ENCODE measurements at regions not wholly inside any gene's neighbourhood (a gene's known extent, or its start where the extent isn't known, plus 50 kb on each side); places are given as distances from the start of the nearest gene placed in this dataset.
A peak's percentile ranks its signal among the peaks of the same experiment; 100 is the strongest.

DNA sequence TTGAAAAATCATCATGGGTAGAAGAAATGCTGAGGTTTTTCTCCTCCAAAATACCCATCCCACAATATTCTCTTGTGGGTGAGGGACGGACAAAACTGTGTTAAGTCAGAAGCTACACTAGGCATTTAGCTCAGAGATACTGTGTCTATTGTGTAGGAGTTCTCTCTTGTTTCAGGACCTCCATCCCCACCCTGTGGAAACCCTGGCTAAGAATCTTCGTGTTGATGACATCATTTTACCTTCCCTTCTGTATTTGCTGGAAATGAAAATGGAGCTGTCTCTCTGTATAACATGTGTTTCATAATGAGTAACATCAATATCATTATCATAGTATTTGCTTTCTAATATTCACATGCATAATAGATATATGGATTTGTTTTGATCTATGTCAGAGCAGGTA is 1193.0 kb upstream of the CITED2 start:
- H3K27ac ChIP-seq (ENCODE audit: low read depth, low read length) = peak overlapping the region; percentile 88
- H3K4me3 ChIP-seq (ENCODE audit: low read depth in 1 of 5, low read length in 5 of 5) = no peak overlapping the region
- no peak overlapping the region for H3K9ac ChIP-seq (ENCODE audit: low read length in 5 of 5)
- H3K36me3 ChIP-seq (ENCODE audit: control insufficient read depth in 5 of 5, insufficient read depth in 5 of 5, low read length in 5 of 5) = no peaks in the 10 kb centered on the region
- no peaks in the 10 kb centered on the region for H3K27me3 ChIP-seq (ENCODE audit: control insufficient read depth in 5 of 5, insufficient read depth in 4 of 5, low read length in 5 of 5)
- H3K9me3 ChIP-seq (ENCODE audit: control insufficient read depth in 5 of 5, low read length in 5 of 5) = no peaks in the 10 kb centered on the region
- H3K4me1 ChIP-seq (ENCODE audit: control insufficient read depth in 5 of 5, insufficient read depth in 5 of 5, low read length in 5 of 5) = peaks cover 0 to 20% (median 16%) of the 10 kb centered on the region in 5 donors

- H3K4me3 ChIP-seq (ENCODE audit: low read depth in 1 of 5, low read length in 5 of 5) = no peak overlapping the region
- H3K27me3 ChIP-seq (ENCODE audit: control insufficient read depth in 5 of 5, insufficient read depth in 4 of 5, low read length in 5 of 5) = no peaks in the 10 kb centered on the region
- no peaks in the 10 kb centered on the region for H3K36me3 ChIP-seq (ENCODE audit: control insufficient read depth in 5 of 5, insufficient read depth in 5 of 5, low read length in 5 of 5)
- no peaks in the 10 kb centered on the region for H3K9me3 ChIP-seq (ENCODE audit: control insufficient read depth in 5 of 5, low read length in 5 of 5)
- H3K27ac ChIP-seq (ENCODE audit: low read depth, low read length) = peak overlapping the region; percentile 88
- H3K4me1 ChIP-seq (ENCODE audit: control insufficient read depth in 5 of 5, insufficient read depth in 5 of 5, low read length in 5 of 5) = peaks cover 0 to 17% (median 14%) of the 10 kb centered on the region in 5 donors
- peak overlapping the region in 2 of 5 donors; percentile 31 to 51 for H3K9ac ChIP-seq (ENCODE audit: low read length in 5 of 5)
Measured at GRCh38 chr6:140566781-140567277, 1192.4 kb upstream of the CITED2 start.

DNA sequence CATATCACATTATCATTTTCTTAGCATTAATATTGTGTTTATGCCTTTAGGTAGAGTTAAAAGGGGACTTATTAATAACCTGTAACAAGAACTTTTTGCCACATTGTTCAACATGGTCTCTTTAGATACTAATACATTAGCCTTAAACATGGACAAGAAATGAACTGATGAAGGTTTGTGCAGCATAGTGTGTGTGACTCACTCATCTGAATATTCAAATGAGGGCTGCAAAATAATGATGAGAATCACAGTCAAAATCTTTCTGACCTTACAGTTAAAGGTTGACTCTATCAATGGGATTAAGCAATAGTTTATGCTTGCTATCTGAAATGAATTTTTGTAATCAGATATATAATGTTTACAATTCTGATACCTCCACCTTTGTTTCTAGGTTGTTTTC is 1189.3 kb upstream of the CITED2 start:
- Histone ChIP-seq H3K9ac (ENCODE audit: low read length in 5 of 5) (no peak overlapping the region), H3K4me3 (ENCODE audit: low read depth in 1 of 5, low read length in 5 of 5) (no peak overlapping the region), H3K4me1 (ENCODE audit: control insufficient read depth in 5 of 5, insufficient read depth in 5 of 5, low read length in 5 of 5) (peaks cover 0 to 20% (median 14%) of the 10 kb centered on the region in 5 donors), H3K36me3 (ENCODE audit: control insufficient read depth in 5 of 5, insufficient read depth in 5 of 5, low read length in 5 of 5) (no peaks in the 10 kb centered on the region), H3K27ac (ENCODE audit: low read depth, low read length) (no peak overlapping the region), H3K27me3 (ENCODE audit: control insufficient read depth in 5 of 5, insufficient read depth in 4 of 5, low read length in 5 of 5) (no peaks in the 10 kb centered on the region), H3K9me3 (ENCODE audit: control insufficient read depth in 5 of 5, low read length in 5 of 5) (no peaks in the 10 kb centered on the region)

DNA sequence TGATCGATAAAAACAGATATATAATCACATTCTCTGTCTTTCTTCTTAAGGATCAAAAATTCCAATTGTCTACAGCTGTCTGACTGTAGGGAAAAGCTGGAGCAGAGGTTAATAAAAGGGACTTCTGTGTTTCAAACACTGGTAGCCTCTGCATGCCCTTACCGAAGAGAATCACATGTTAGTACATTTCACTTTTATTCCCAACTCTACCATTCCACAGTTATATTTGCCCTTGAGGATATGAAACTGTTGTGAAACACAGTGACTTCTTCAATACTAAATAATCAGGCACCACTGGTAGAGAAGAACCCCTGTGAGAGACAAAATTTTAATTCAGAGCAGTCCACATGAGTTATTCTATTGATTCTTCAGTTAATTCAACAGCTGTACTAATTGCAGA is 1187.3 kb upstream of the CITED2 start:
- Histone ChIP-seq H3K9me3 (ENCODE audit: control insufficient read depth in 5 of 5, low read length in 5 of 5) (no peaks in the 10 kb centered on the region), H3K9ac (ENCODE audit: low read length in 5 of 5) (no peak overlapping the region), H3K4me1 (ENCODE audit: control insufficient read depth in 5 of 5, insufficient read depth in 5 of 5, low read length in 5 of 5) (peaks cover 0 to 12% (median 5%) of the 10 kb centered on the region in 5 donors), H3K36me3 (ENCODE audit: control insufficient read depth in 5 of 5, insufficient read depth in 5 of 5, low read length in 5 of 5) (no peaks in the 10 kb centered on the region), H3K27me3 (ENCODE audit: control insufficient read depth in 5 of 5, insufficient read depth in 4 of 5, low read length in 5 of 5) (no peaks in the 10 kb centered on the region), H3K27ac (ENCODE audit: low read depth, low read length) (no peak overlapping the region), H3K4me3 (ENCODE audit: low read depth in 1 of 5, low read length in 5 of 5) (no peak overlapping the region)

DNA sequence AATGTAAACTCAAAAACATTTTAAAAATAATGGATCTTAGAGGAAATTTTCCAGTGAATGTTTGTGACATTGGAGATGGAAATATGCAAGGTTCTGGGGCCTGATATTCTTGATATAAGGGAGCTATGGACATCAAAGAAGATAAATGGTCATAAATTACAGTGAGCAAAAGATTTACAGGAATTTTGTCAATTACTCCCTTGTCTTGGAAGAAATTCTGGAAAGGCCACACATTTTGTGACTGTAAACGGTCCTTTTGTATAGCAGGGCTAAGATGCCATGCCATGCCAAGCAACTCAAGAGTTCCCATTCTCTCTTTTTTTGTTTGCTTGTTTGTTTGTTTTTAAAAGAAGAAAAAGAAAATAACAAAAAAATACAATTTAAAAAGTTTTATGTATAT is 1186.2 kb upstream of the CITED2 start:
- no peaks in the 10 kb centered on the region for H3K36me3 ChIP-seq (ENCODE audit: control insufficient read depth in 5 of 5, insufficient read depth in 5 of 5, low read length in 5 of 5)
- H3K27ac ChIP-seq (ENCODE audit: low read depth, low read length) = no peak overlapping the region
- no peak overlapping the region for H3K9ac ChIP-seq (ENCODE audit: low read length in 5 of 5)
- no peaks in the 10 kb centered on the region for H3K27me3 ChIP-seq (ENCODE audit: control insufficient read depth in 5 of 5, insufficient read depth in 4 of 5, low read length in 5 of 5)
- peaks cover 0 to 5% (median 0%) of the 10 kb centered on the region in 5 donors for H3K4me1 ChIP-seq (ENCODE audit: control insufficient read depth in 5 of 5, insufficient read depth in 5 of 5, low read length in 5 of 5)
- no peaks in the 10 kb centered on the region for H3K9me3 ChIP-seq (ENCODE audit: control insufficient read depth in 5 of 5, low read length in 5 of 5)
- H3K4me3 ChIP-seq (ENCODE audit: low read depth in 1 of 5, low read length in 5 of 5) = no peak overlapping the region

- no peaks in the 10 kb centered on the region for H3K9me3 ChIP-seq (ENCODE audit: control insufficient read depth in 5 of 5, low read length in 5 of 5)
- no peak overlapping the region for H3K9ac ChIP-seq (ENCODE audit: low read length in 5 of 5)
- H3K4me3 ChIP-seq (ENCODE audit: low read depth in 1 of 5, low read length in 5 of 5) = no peak overlapping the region
- H3K27me3 ChIP-seq (ENCODE audit: control insufficient read depth in 5 of 5, insufficient read depth in 4 of 5, low read length in 5 of 5) = no peaks in the 10 kb centered on the region
- H3K27ac ChIP-seq (ENCODE audit: low read depth, low read length) = no peak overlapping the region
- H3K4me1 ChIP-seq (ENCODE audit: control insufficient read depth in 5 of 5, insufficient read depth in 5 of 5, low read length in 5 of 5) = peaks cover 0 to 5% (median 0%) of the 10 kb centered on the region in 5 donors
- H3K36me3 ChIP-seq (ENCODE audit: control insufficient read depth in 5 of 5, insufficient read depth in 5 of 5, low read length in 5 of 5) = no peaks in the 10 kb centered on the region
Measured at GRCh38 chr6:140559458-140559857, 1185.0 kb upstream of the CITED2 start.

- H3K4me1 ChIP-seq (ENCODE audit: control insufficient read depth in 5 of 5, insufficient read depth in 5 of 5, low read length in 5 of 5) = no peaks in the 10 kb centered on the region
- H3K36me3 ChIP-seq (ENCODE audit: control insufficient read depth in 5 of 5, insufficient read depth in 5 of 5, low read length in 5 of 5) = no peaks in the 10 kb centered on the region
- H3K27ac ChIP-seq (ENCODE audit: low read depth, low read length) = no peak overlapping the region
- no peak overlapping the region for H3K4me3 ChIP-seq (ENCODE audit: low read depth in 1 of 5, low read length in 5 of 5)
- H3K27me3 ChIP-seq (ENCODE audit: control insufficient read depth in 5 of 5, insufficient read depth in 4 of 5, low read length in 5 of 5) = no peaks in the 10 kb centered on the region
- H3K9ac ChIP-seq (ENCODE audit: low read length in 5 of 5) = no peak overlapping the region
- H3K9me3 ChIP-seq (ENCODE audit: control insufficient read depth in 5 of 5, low read length in 5 of 5) = no peaks in the 10 kb centered on the region
Measured at GRCh38 chr6:140554421-140554820, 1180.0 kb upstream of the CITED2 start.

DNA sequence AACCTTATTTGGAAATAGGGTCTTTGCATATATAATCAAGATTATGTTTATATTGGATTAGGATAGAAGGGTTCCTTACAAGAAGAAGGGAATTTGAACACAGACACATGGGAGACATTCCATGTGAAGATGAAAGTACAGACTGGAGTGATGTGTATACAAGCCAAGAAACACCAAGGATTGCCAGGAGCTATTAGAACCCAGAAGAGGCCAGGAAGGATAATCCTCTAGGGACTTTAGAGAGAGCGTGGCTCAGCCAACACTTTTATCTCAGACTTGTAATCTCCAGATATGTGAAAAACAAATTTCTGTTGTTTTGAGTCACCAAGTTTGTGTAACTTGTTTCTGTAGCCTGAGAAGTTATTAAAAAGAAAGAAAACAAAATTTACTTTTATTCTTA is 1173.9 kb upstream of the CITED2 start:
- no peak overlapping the region for H3K27ac ChIP-seq (ENCODE audit: low read depth, low read length)
- no peaks in the 10 kb centered on the region for H3K36me3 ChIP-seq (ENCODE audit: control insufficient read depth in 5 of 5, insufficient read depth in 5 of 5, low read length in 5 of 5)
- no peak overlapping the region for H3K9ac ChIP-seq (ENCODE audit: low read length in 5 of 5)
- no peaks in the 10 kb centered on the region for H3K4me1 ChIP-seq (ENCODE audit: control insufficient read depth in 5 of 5, insufficient read depth in 5 of 5, low read length in 5 of 5)
- H3K4me3 ChIP-seq (ENCODE audit: low read depth in 1 of 5, low read length in 5 of 5) = no peak overlapping the region
- H3K9me3 ChIP-seq (ENCODE audit: control insufficient read depth in 5 of 5, low read length in 5 of 5) = no peaks in the 10 kb centered on the region
- no peaks in the 10 kb centered on the region for H3K27me3 ChIP-seq (ENCODE audit: control insufficient read depth in 5 of 5, insufficient read depth in 4 of 5, low read length in 5 of 5)

DNA sequence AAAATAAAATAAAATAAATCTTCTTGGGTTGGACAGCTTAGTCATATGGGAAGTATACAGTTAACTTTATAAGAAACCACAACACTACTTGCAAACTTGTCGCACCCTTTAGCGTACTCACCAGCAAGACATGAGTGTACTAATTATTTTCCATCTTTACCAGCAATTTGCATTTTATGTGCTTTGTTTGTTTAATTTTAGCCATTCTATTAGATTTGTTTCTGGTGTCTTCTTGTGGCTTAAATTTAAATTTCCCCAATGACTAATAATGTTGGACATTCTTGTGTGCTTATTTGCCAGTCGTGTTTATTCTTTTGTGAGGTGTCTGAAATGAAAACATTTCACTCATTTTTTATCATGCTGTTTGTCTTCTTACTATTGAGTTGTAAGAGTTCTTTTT is 1172.2 kb upstream of the CITED2 start:
- no peak overlapping the region for H3K4me3 ChIP-seq (ENCODE audit: low read depth in 1 of 5, low read length in 5 of 5)
- no peak overlapping the region for H3K9ac ChIP-seq (ENCODE audit: low read length in 5 of 5)
- no peaks in the 10 kb centered on the region for H3K27me3 ChIP-seq (ENCODE audit: control insufficient read depth in 5 of 5, insufficient read depth in 4 of 5, low read length in 5 of 5)
- no peaks in the 10 kb centered on the region for H3K36me3 ChIP-seq (ENCODE audit: control insufficient read depth in 5 of 5, insufficient read depth in 5 of 5, low read length in 5 of 5)
- no peaks in the 10 kb centered on the region for H3K9me3 ChIP-seq (ENCODE audit: control insufficient read depth in 5 of 5, low read length in 5 of 5)
- H3K27ac ChIP-seq (ENCODE audit: low read depth, low read length) = no peak overlapping the region
- no peaks in the 10 kb centered on the region for H3K4me1 ChIP-seq (ENCODE audit: control insufficient read depth in 5 of 5, insufficient read depth in 5 of 5, low read length in 5 of 5)

GRCh38 chr6:140544431-140544830 is 1170.0 kb upstream of the CITED2 start:
- H3K27me3 ChIP-seq (ENCODE audit: control insufficient read depth in 5 of 5, insufficient read depth in 4 of 5, low read length in 5 of 5) = no peaks in the 10 kb centered on the region
- H3K27ac ChIP-seq (ENCODE audit: low read depth, low read length) = no peak overlapping the region
- H3K4me1 ChIP-seq (ENCODE audit: control insufficient read depth in 5 of 5, insufficient read depth in 5 of 5, low read length in 5 of 5) = no peaks in the 10 kb centered on the region
- H3K9ac ChIP-seq (ENCODE audit: low read length in 5 of 5) = no peak overlapping the region
- H3K9me3 ChIP-seq (ENCODE audit: control insufficient read depth in 5 of 5, low read length in 5 of 5) = no peaks in the 10 kb centered on the region
- H3K36me3 ChIP-seq (ENCODE audit: control insufficient read depth in 5 of 5, insufficient read depth in 5 of 5, low read length in 5 of 5) = no peaks in the 10 kb centered on the region
- no peak overlapping the region for H3K4me3 ChIP-seq (ENCODE audit: low read depth in 1 of 5, low read length in 5 of 5)

DNA sequence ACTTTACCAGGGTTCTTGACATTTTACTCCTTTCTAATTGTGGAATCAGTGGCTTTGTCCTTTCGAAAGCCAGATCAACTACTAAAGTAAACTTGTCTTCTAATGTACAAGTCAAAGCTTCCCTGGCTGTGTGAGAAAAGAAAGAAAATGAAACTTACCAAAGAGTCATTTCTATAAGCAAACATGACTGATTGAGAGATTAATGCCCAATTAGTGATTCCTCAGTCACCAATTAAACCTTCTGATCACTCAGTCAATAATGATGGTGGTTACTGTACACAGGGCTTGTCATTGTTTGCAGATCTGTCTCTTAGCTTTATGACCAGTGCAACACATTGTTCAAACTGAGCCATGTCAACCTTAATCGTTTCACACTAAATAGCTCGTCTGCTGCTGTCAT is 1168.4 kb upstream of the CITED2 start:
- Histone ChIP-seq H3K27ac (ENCODE audit: low read depth, low read length) (no peak overlapping the region), H3K36me3 (ENCODE audit: control insufficient read depth in 5 of 5, insufficient read depth in 5 of 5, low read length in 5 of 5) (no peaks in the 10 kb centered on the region), H3K9ac (ENCODE audit: low read length in 5 of 5) (no peak overlapping the region), H3K9me3 (ENCODE audit: control insufficient read depth in 5 of 5, low read length in 5 of 5) (no peaks in the 10 kb centered on the region), H3K4me1 (ENCODE audit: control insufficient read depth in 5 of 5, insufficient read depth in 5 of 5, low read length in 5 of 5) (peaks cover 0 to 6% (median 6%) of the 10 kb centered on the region in 5 donors), H3K27me3 (ENCODE audit: control insufficient read depth in 5 of 5, insufficient read depth in 4 of 5, low read length in 5 of 5) (no peaks in the 10 kb centered on the region), H3K4me3 (ENCODE audit: low read depth in 1 of 5, low read length in 5 of 5) (no peak overlapping the region)
